ENCODE measurements at regions not wholly inside any gene's neighbourhood (a gene's known extent, or its start where the extent isn't known, plus 50 kb on each side); places are given as distances from the start of the nearest gene placed in this dataset.

- TF ChIP-seq CTCF (IDR thresholded peaks at IDR 0.05), result no peak
- no peak for TF ChIP-seq EP300 (IDR thresholded peaks at IDR 0.05)
- no peak for TF ChIP-seq POLR2AphosphoS5 (IDR thresholded peaks at IDR 0.05)
These were observed 56.4 kb upstream of the PLAC1 start for GRCh38 chrX:134714633-134715110.
